ENCODE measurements at regions not wholly inside any gene's neighbourhood (a gene's known extent, or its start where the extent isn't known, plus 50 kb on each side); places are given as distances from the start of the nearest gene placed in this dataset.

- no peak for TF ChIP-seq KDM1A (IDR thresholded peaks at IDR 0.05)
- TF ChIP-seq HNRNPLL (IDR thresholded peaks at IDR 0.05; ENCODE audit: low read depth, low read length, poor library complexity, severe bottlenecking): no peak
- no peak for TF ChIP-seq PHF8 (IDR thresholded peaks at IDR 0.05; ENCODE audit: borderline replicate concordance, low read length)
- no peak for TF ChIP-seq RNF2 (IDR thresholded peaks at IDR 0.05)
- TF ChIP-seq JUND (IDR thresholded peaks at IDR 0.05; ENCODE audit: borderline replicate concordance, low read depth, low read length): no peak
- no peak for TF ChIP-seq JUND (tag; IDR thresholded peaks at IDR 0.05; ENCODE audit: borderline replicate concordance, low read depth, low read length)
- TF ChIP-seq, protein P1, sequence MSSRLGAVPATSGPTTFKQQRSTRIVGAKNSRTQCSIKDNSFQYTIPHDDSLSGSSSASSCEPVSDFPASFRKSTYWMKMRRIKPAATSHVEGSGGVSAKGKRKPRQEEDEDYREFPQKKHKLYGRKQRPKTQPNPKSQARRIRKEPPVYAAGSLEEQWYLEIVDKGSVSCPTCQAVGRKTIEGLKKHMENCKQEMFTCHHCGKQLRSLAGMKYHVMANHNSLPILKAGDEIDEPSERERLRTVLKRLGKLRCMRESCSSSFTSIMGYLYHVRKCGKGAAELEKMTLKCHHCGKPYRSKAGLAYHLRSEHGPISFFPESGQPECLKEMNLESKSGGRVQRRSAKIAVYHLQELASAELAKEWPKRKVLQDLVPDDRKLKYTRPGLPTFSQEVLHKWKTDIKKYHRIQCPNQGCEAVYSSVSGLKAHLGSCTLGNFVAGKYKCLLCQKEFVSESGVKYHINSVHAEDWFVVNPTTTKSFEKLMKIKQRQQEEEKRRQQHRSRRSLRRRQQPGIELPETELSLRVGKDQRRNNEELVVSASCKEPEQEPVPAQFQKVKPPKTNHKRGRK (tag; IDR thresholded peaks at IDR 0.05): no peak
- TF ChIP-seq, protein P2, sequence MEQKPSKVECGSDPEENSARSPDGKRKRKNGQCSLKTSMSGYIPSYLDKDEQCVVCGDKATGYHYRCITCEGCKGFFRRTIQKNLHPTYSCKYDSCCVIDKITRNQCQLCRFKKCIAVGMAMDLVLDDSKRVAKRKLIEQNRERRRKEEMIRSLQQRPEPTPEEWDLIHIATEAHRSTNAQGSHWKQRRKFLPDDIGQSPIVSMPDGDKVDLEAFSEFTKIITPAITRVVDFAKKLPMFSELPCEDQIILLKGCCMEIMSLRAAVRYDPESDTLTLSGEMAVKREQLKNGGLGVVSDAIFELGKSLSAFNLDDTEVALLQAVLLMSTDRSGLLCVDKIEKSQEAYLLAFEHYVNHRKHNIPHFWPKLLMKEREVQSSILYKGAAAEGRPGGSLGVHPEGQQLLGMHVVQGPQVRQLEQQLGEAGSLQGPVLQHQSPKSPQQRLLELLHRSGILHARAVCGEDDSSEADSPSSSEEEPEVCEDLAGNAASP (IDR thresholded peaks at IDR 0.05): no peak
- TF ChIP-seq GABPA (tag; conservative IDR thresholded peaks at IDR 0.05; ENCODE audit: low read depth): no peak
- no peak for TF ChIP-seq TCF7L2 (IDR thresholded peaks at IDR 0.05; ENCODE audit: low read depth, low read length)
- no peak for TF ChIP-seq MEF2A (IDR thresholded peaks at IDR 0.05; ENCODE audit: control insufficient read depth, low read depth, low read length)
- no peak for TF ChIP-seq POLR2A (conservative IDR thresholded peaks at IDR 0.05)
- TF ChIP-seq MTF1 (CRISPR knock-in tag; IDR thresholded peaks at IDR 0.05; ENCODE audit: borderline replicate concordance): no peak
Measured at GRCh38 chr16:79528338-79528737, 72.2 kb downstream of the MAF start.
